ENCODE measurements at regions not wholly inside any gene's neighbourhood (a gene's known extent, or its start where the extent isn't known, plus 50 kb on each side); places are given as distances from the start of the nearest gene placed in this dataset.

- BruUV-seq (replicated peaks): no TSS peak
- intact Hi-C loops (cut with micrococcal nuclease; ENCODE audit: unreplicated experiment) (no loop called here), in situ Hi-C loops (cut with HindIII; ENCODE audit: extremely low pct_ligation_motif_present, low pct_unique_long_range_greater_than_20kb) (no loop called here)
- Histone ChIP-seq H3K27ac (ENCODE audit: extremely low read length, insufficient read depth, low read length) (no peak overlapping the region), H3K9me3 (ENCODE audit: low read length) (peaks cover 7% of the 10 kb centered on the region; the same call in 1 of the 2 replicates), H3K4me2 (ENCODE audit: low read depth, low read length) (no peak overlapping the region), H3K4me1 (ENCODE audit: insufficient read depth, low read length) (no peaks in the 10 kb centered on the region), H4K20me1 (ENCODE audit: insufficient read depth, low read length) (no peaks in the 10 kb centered on the region), H3K79me2 (ENCODE audit: insufficient read depth, low read length) (no peaks in the 10 kb centered on the region), H3K4me3 (replicated peaks in 1 of 3; ENCODE audit: insufficient read depth in 1 of 3, low read depth in 2 of 3, low read length in 3 of 3) (no peak overlapping the region), H2AFZ (ENCODE audit: low read length) (no peak overlapping the region), H3K27me3 (ENCODE audit: control insufficient read depth in 1 of 2, insufficient read depth in 2 of 2, low read length in 2 of 2) (no peaks in the 10 kb centered on the region), H3K9ac (ENCODE audit: insufficient read depth, low read depth, low read length) (no peak overlapping the region), H3K36me3 (replicated peaks in 1 of 2; ENCODE audit: control insufficient read depth in 1 of 2, insufficient read depth in 2 of 2, low read length in 2 of 2) (no peaks in the 10 kb centered on the region)
- ATAC-seq: no peak
- no peak for FAIRE-seq
- POLR2A ChIA-PET: no interaction called here
- DNase-seq (ENCODE audit: low spot score): no peak
- 38% methylated on average over 1 of the region's 1 CpG for WGBS (ENCODE audit: low lambda C conversion rate)
- CTCF ChIA-PET (ENCODE audit: low intra/inter-chr PET ratio, low total read pairs): no interaction called here
- TF ChIP-seq, protein P1, sequence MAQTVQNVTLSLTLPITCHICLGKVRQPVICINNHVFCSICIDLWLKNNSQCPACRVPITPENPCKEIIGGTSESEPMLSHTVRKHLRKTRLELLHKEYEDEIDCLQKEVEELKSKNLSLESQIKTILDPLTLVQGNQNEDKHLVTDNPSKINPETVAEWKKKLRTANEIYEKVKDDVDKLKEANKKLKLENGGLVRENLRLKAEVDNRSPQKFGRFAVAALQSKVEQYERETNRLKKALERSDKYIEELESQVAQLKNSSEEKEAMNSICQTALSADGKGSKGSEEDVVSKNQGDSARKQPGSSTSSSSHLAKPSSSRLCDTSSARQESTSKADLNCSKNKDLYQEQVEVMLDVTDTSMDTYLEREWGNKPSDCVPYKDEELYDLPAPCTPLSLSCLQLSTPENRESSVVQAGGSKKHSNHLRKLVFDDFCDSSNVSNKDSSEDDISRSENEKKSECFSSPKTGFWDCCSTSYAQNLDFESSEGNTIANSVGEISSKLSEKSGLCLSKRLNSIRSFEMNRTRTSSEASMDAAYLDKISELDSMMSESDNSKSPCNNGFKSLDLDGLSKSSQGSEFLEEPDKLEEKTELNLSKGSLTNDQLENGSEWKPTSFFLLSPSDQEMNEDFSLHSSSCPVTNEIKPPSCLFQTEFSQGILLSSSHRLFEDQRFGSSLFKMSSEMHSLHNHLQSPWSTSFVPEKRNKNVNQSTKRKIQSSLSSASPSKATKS (CRISPR knock-in tag; IDR thresholded peaks at IDR 0.05): no peak
- TF ChIP-seq FOSL1 (CRISPR knock-in tag; IDR thresholded peaks at IDR 0.05; ENCODE audit: borderline replicate concordance) (no peak), GABPA (IDR thresholded peaks at IDR 0.05; ENCODE audit: low read depth, low read length) (no peak), GABPA (CRISPR knock-in tag; IDR thresholded peaks at IDR 0.05; ENCODE audit: low read depth) (no peak), ZNF629 (CRISPR knock-in tag; conservative IDR thresholded peaks at IDR 0.05) (no peak), ZNF205 (CRISPR knock-in tag; IDR thresholded peaks at IDR 0.05) (no peak), SAP130 (CRISPR knock-in tag; IDR thresholded peaks at IDR 0.05; ENCODE audit: low read depth) (no peak), MYNN (CRISPR knock-in tag; IDR thresholded peaks at IDR 0.05; ENCODE audit: low read depth) (no peak), KLF11 (CRISPR knock-in tag; IDR thresholded peaks at IDR 0.05) (no peak), SP1 (IDR thresholded peaks at IDR 0.05) (no peak), SP1 (CRISPR knock-in tag; IDR thresholded peaks at IDR 0.05) (no peak), ZEB1 (IDR thresholded peaks at IDR 0.05; ENCODE audit: insufficient replicate concordance, low read depth) (no peak)
- TF ChIP-seq, protein P2, sequence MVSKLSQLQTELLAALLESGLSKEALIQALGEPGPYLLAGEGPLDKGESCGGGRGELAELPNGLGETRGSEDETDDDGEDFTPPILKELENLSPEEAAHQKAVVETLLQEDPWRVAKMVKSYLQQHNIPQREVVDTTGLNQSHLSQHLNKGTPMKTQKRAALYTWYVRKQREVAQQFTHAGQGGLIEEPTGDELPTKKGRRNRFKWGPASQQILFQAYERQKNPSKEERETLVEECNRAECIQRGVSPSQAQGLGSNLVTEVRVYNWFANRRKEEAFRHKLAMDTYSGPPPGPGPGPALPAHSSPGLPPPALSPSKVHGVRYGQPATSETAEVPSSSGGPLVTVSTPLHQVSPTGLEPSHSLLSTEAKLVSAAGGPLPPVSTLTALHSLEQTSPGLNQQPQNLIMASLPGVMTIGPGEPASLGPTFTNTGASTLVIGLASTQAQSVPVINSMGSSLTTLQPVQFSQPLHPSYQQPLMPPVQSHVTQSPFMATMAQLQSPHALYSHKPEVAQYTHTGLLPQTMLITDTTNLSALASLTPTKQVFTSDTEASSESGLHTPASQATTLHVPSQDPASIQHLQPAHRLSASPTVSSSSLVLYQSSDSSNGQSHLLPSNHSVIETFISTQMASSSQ (IDR thresholded peaks at IDR 0.05; ENCODE audit: low read depth): no peak
- TF ChIP-seq, protein P2 (CRISPR knock-in tag; IDR thresholded peaks at IDR 0.05; ENCODE audit: borderline replicate concordance): no peak
- TF ChIP-seq, protein P3, sequence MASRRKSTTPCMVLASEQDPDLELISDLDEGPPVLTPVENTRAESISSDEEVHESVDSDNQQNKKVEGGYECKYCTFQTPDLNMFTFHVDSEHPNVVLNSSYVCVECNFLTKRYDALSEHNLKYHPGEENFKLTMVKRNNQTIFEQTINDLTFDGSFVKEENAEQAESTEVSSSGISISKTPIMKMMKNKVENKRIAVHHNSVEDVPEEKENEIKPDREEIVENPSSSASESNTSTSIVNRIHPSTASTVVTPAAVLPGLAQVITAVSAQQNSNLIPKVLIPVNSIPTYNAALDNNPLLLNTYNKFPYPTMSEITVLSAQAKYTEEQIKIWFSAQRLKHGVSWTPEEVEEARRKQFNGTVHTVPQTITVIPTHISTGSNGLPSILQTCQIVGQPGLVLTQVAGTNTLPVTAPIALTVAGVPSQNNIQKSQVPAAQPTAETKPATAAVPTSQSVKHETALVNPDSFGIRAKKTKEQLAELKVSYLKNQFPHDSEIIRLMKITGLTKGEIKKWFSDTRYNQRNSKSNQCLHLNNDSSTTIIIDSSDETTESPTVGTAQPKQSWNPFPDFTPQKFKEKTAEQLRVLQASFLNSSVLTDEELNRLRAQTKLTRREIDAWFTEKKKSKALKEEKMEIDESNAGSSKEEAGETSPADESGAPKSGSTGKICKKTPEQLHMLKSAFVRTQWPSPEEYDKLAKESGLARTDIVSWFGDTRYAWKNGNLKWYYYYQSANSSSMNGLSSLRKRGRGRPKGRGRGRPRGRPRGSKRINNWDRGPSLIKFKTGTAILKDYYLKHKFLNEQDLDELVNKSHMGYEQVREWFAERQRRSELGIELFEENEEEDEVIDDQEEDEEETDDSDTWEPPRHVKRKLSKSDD (CRISPR knock-in tag; IDR thresholded peaks at IDR 0.05; ENCODE audit: low read depth): no peak
These were observed 94.1 kb upstream of the PDE5A start for GRCh38 chr4:119722670-119723069.
